RWPE2 (cell line): ENCODE measurements at regions not wholly inside any gene's neighbourhood (a gene's known extent, or its start where the extent isn't known, plus 50 kb on each side); places are given as distances from the start of the nearest gene placed in this dataset.

Experiments
- ATAC-seq: fragments of 200-7000 bp; cut with Tn5 transposase; 3 replicates; pipeline ENCODE4 v1.9.1; 2021; ENCODE audit warnings: low read depth
- DNase-seq: peaks from one replicate; pipeline ENCODE4 v3.0.0-alpha.2; 2020; ENCODE audit warnings: low spot score
- H3K27ac ChIP-seq: fragments of 450-650 bp; 2 replicates; pipeline ENCODE4 v1.5.1; 2017; ENCODE audit warnings: mild to moderate bottlenecking; ENCODE audit not compliant: poor library complexity, severe bottlenecking
- H3K27me3 ChIP-seq: fragments of 250-450 bp; sonication (Bioruptor Pico); 2 replicates; pipeline ENCODE4 v1.5.1; 2021; ENCODE audit warnings: mild to moderate bottlenecking, moderate library complexity; ENCODE audit not compliant: insufficient read depth, poor library complexity, severe bottlenecking
- H3K36me3 ChIP-seq: fragments of 250-450 bp; sonication (Bioruptor Pico); 2 replicates; pipeline ENCODE4 v1.5.1; 2020; ENCODE audit warnings: low read depth, mild to moderate bottlenecking, moderate library complexity
- H3K4me1 ChIP-seq: fragments of 250-450 bp; sonication (Bioruptor Pico); 2 replicates; pipeline ENCODE4 v1.5.1; 2021; ENCODE audit warnings: mild to moderate bottlenecking, moderate library complexity; ENCODE audit not compliant: insufficient read depth, poor library complexity, severe bottlenecking
- H3K4me3 ChIP-seq: fragments of 250-450 bp; sonication (Bioruptor Pico); 2 replicates; pipeline ENCODE4 v1.5.1; 2021; ENCODE audit warnings: mild to moderate bottlenecking, moderate library complexity; ENCODE audit not compliant: severe bottlenecking
- H3K9me3 ChIP-seq: fragments of 250-450 bp; sonication (Bioruptor Pico); 2 replicates; pipeline ENCODE4 v1.5.1; 2021; ENCODE audit warnings: mild to moderate bottlenecking, moderate library complexity; ENCODE audit not compliant: severe bottlenecking
- CTCF ChIP-seq: fragments of 450-650 bp; IDR thresholded peaks from one replicate; pipeline ENCODE4 v1.5.1; 2017; ENCODE audit warnings: mild to moderate bottlenecking, moderate library complexity; ENCODE audit not compliant: poor library complexity, severe bottlenecking

DNA sequence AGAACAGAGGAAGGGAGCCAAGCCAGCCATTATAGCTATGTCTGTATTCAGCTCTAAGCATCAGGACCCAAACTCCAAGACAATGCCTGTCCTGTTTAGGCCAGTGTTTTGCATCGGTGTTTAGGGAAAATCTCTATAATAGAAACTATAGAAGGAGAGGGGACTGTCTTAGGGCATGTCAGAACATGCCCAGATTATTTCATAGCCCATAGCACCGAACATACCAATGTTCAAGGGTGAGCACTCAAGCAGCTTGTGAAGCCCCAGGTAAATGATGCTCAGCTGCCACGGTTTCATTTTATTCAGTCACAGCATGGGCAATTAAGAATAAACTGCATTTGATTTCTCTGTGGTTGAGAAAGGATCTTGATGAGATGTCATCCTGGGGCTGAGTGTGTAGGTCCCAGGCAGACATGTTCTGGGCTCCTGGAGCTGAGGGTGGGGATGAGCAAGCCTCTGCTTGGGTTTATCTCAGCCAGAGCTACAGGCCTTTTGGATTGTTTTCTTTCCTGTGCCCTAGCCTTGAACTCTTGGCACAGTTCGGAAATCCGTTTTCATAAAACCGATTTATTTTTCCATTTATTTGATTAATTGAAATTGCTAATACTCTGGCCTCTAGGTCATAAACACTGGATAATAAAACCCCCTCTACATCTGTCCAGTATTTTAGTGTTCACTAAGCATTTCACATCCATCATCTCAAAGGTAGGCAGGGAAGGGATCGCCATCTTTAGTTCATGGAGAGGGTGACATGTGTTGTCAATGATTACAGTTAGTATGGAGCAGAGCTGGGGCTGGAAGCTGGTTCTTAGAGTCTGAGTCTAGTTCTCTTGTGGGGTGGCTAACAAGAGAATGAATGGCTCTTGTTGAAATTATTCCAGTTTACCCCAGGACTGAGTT is 290.7 kb upstream of the ASIC2 start:
- Histone ChIP-seq H3K27ac (no peak overlapping the region), H3K9me3 (no peaks in the 10 kb centered on the region), H3K27me3 (peaks cover 8% of the 10 kb centered on the region), H3K4me3 (no peak overlapping the region), H3K4me1 (no peaks in the 10 kb centered on the region), H3K36me3 (no peaks in the 10 kb centered on the region)
- TF ChIP-seq CTCF: no peak
- ATAC-seq (no peak), DNase-seq (no peak)

- no peak for TF ChIP-seq CTCF
- no peak for DNase-seq
- no peaks in the 10 kb centered on the region for H3K4me1 ChIP-seq
- peaks cover 9% of the 10 kb centered on the region for H3K27me3 ChIP-seq
- no peak overlapping the region for H3K27ac ChIP-seq
- no peak overlapping the region for H3K4me3 ChIP-seq
- no peaks in the 10 kb centered on the region for H3K36me3 ChIP-seq
- no peaks in the 10 kb centered on the region for H3K9me3 ChIP-seq
- no peak for ATAC-seq
These were observed 300.9 kb upstream of the ASIC2 start for GRCh38 chr17:33593991-33594390.

GRCh38 chr17:33595828-33596227 is 302.7 kb upstream of the ASIC2 start:
- DNase-seq: no peak
- no peaks in the 10 kb centered on the region for H3K4me1 ChIP-seq
- TF ChIP-seq CTCF: no peak
- H3K4me3 ChIP-seq: no peak overlapping the region
- H3K27ac ChIP-seq: no peak overlapping the region
- H3K27me3 ChIP-seq: peaks cover 9% of the 10 kb centered on the region
- H3K36me3 ChIP-seq: no peaks in the 10 kb centered on the region
- no peak for ATAC-seq
- no peaks in the 10 kb centered on the region for H3K9me3 ChIP-seq

- Histone ChIP-seq H3K4me1 (no peaks in the 10 kb centered on the region), H3K4me3 (no peak overlapping the region), H3K27me3 (peaks cover 9% of the 10 kb centered on the region), H3K27ac (no peak overlapping the region), H3K36me3 (no peaks in the 10 kb centered on the region), H3K9me3 (no peaks in the 10 kb centered on the region)
- DNase-seq (no peak), ATAC-seq (no peak)
- no peak for TF ChIP-seq CTCF
These were observed 303.8 kb upstream of the ASIC2 start for GRCh38 chr17:33596899-33597298.

DNA sequence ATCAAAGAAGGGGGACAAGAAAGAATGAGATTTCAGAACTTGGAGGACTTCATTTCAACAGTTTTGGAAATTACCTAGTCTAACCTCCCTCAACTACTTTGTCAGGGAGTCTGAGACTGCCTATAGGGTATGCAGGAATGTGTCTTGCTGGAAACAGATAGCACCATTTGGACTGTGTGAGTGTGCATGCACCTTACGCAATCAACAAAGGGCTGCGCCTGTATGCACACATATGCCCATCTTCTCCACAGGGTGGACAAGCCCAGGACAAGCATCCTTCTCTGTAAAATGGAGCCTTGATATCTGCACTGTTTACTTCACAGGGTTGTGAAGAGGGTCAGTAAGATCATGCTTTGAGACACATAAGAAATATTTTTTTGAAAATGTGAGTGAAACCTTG is 305.7 kb upstream of the ASIC2 start:
- no peaks in the 10 kb centered on the region for H3K9me3 ChIP-seq
- H3K27me3 ChIP-seq: peaks cover 9% of the 10 kb centered on the region
- H3K4me1 ChIP-seq: no peaks in the 10 kb centered on the region
- H3K36me3 ChIP-seq: no peaks in the 10 kb centered on the region
- ATAC-seq (no peak), DNase-seq (no peak)
- TF ChIP-seq CTCF: no peak
- no peak overlapping the region for H3K27ac ChIP-seq
- no peak overlapping the region for H3K4me3 ChIP-seq
